ENCODE measurements at regions not wholly inside any gene's neighbourhood (a gene's known extent, or its start where the extent isn't known, plus 50 kb on each side); places are given as distances from the start of the nearest gene placed in this dataset.

- no peak for TF ChIP-seq ZBTB4 (CRISPR knock-in tag; IDR thresholded peaks at IDR 0.05)
- TF ChIP-seq ZBTB11 (CRISPR knock-in tag; IDR thresholded peaks at IDR 0.05): no peak
- TF ChIP-seq SIN3A (IDR thresholded peaks at IDR 0.05; ENCODE audit: low read depth, low read length): no peak
- no peak for TF ChIP-seq GABPA (IDR thresholded peaks at IDR 0.05; ENCODE audit: low read depth)
- no peak for TF ChIP-seq NR2C2 (IDR thresholded peaks at IDR 0.05; ENCODE audit: borderline replicate concordance, control insufficient read depth, insufficient read length, low read depth)
- TF ChIP-seq USF2 (IDR thresholded peaks at IDR 0.05; ENCODE audit: borderline replicate concordance, low read depth, low read length): no peak
- no peak for TF ChIP-seq NFXL1 (IDR thresholded peaks at IDR 0.05; ENCODE audit: borderline replicate concordance)
Observed at GRCh38 chr21:32108566-32108965, 170.3 kb downstream of the MIS18A start (continued).
